Testis (tissue), 2 donors: ENCODE measurements at regions not wholly inside any gene's neighbourhood (a gene's known extent, or its start where the extent isn't known, plus 50 kb on each side); places are given as distances from the start of the nearest gene placed in this dataset.

Experiments used
- DNase-seq: peaks from one replicate; pipeline ENCODE4 v3.0.0-alpha.2; 2019
- H3K27ac ChIP-seq, 2 donors: fragments of 200-600 bp; sonication (generic); one replicate each; pipeline ENCODE4 v1.5.1; 2019
- H3K27me3 ChIP-seq: fragments of 200-600 bp; sonication (generic); one replicate; pipeline ENCODE4 v1.5.1; 2019
- H3K36me3 ChIP-seq: fragments of 200-600 bp; sonication (generic); one replicate; pipeline ENCODE4 v1.5.1; 2017; ENCODE audit warnings: low read depth; ENCODE audit errors: missing control alignments
- H3K4me1 ChIP-seq: fragments of 200-600 bp; sonication (generic); one replicate; pipeline ENCODE4 v1.5.1; 2019
- H3K4me3 ChIP-seq, 2 donors: fragments of 200-600 bp; sonication (generic); one replicate each; pipeline ENCODE4 v1.5.1; 2017 to 2019
- H3K9me3 ChIP-seq: fragments of 200-600 bp; sonication (generic); one replicate; pipeline ENCODE4 v1.5.1; 2017
- POLR2A ChIP-seq: fragments of 450-650 bp; IDR thresholded peaks from one replicate; pipeline ENCODE4 v1.6.1; 2017; ENCODE audit warnings: antibody characterized with exemption, mild to moderate bottlenecking, moderate library complexity
- WGBS, 2 donors: methylation state at CpG; one replicate each; pipeline ENCODE4 v1.1.5; 2018; 5-methylcytosine and 5-hydroxymethylcytosine counted together
- intact Hi-C: fragments of 100-400 bp; cut with DNase I; formaldehyde crosslinking; loops from one replicate; pipeline ENCODE4 v1.15.1; 2023; ENCODE audit warnings: low total_unique reads
- TF ChIP-seq, protein P1 (sequence below), 3 experiments: fragments of 450-650 bp in 2 of 3; fragments of 200-600 bp in 1 of 3; sonication (generic) in 1 of 3; IDR thresholded peaks; one replicate each; pipeline ENCODE4 v1.5.1; 2016 to 2019; ENCODE audit warnings: antibody characterized with exemption in 3 of 3, mild to moderate bottlenecking in 2 of 3, moderate library complexity in 1 of 3

DNA sequence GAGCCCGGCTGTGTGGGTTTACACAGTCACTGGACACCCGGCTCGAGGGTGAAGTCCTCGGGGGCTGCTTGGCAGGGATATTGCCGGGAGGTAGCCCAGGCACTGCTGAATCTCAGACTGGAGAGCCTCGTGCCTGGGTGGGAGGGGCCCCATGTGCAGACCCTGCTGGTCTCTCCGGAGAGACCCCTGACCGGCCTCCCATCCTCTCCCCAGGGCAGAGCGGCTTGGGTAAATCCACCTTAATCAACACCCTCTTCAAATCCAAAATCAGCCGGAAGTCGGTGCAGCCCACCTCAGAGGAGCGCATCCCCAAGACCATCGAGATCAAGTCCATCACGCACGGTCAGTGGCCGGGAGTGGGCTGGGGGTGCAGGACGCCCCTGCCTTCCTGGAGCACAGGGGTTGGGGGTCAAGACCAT, 346.5 kb downstream of the SEC14L1 start:
- H3K36me3 ChIP-seq = no peaks in the 10 kb centered on the region
- TF ChIP-seq, protein P1, sequence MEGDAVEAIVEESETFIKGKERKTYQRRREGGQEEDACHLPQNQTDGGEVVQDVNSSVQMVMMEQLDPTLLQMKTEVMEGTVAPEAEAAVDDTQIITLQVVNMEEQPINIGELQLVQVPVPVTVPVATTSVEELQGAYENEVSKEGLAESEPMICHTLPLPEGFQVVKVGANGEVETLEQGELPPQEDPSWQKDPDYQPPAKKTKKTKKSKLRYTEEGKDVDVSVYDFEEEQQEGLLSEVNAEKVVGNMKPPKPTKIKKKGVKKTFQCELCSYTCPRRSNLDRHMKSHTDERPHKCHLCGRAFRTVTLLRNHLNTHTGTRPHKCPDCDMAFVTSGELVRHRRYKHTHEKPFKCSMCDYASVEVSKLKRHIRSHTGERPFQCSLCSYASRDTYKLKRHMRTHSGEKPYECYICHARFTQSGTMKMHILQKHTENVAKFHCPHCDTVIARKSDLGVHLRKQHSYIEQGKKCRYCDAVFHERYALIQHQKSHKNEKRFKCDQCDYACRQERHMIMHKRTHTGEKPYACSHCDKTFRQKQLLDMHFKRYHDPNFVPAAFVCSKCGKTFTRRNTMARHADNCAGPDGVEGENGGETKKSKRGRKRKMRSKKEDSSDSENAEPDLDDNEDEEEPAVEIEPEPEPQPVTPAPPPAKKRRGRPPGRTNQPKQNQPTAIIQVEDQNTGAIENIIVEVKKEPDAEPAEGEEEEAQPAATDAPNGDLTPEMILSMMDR (IDR thresholded peaks at IDR 0.05) = no peak
- TF ChIP-seq POLR2A = no peak

DNA sequence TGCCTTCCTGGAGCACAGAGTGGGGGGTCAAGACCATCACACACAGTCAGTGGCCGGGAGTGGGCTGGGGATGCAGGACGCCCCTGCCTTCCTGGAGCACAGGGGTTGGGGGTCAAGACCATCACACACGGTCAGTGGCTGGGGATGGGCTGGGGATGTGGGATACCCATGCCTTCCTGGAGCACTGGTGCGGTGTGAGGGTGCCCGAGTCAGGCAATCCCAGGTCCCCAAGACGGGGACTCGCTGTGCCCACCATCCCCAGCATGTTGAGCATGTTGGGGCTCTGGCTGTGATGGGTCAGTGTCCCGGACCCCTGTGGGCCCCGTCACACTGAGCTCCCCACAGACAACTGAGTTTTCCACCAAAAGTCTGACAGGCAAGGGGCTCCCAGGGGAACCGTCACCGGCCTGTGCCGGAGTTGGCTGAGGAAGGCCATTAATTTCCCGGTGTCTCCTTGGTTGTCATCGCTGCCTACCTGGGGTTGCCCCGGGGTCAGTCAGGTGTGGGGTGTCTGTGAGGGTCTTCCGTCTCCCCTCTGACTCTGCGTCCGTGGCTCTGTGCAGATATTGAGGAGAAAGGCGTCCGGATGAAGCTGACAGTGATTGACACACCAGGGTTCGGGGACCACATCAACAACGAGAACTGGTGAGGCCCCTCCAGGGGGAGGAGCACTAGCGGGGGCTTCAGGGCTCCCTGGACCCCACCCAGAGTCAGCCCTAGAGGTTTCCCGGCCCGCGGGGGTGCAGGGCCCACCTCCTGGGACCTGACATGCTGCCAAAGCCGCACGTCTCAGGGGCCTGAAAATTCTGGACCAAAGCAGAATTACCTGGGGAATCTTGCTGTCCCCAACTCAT, 347.1 kb downstream of the SEC14L1 start:
- Histone ChIP-seq H3K27ac (no peak overlapping the region), H3K4me3 (no peak overlapping the region), H3K9me3 (no peaks in the 10 kb centered on the region), H3K4me1 (peaks cover 22% of the 10 kb centered on the region), H3K36me3 (no peaks in the 10 kb centered on the region), H3K27me3 (no peaks in the 10 kb centered on the region)
- TF ChIP-seq, protein P1 (IDR thresholded peaks at IDR 0.05) = no peak
- no peak for TF ChIP-seq POLR2A
- intact Hi-C loops = no loop called here
- no peak for DNase-seq
- WGBS, 2 donors = 82 to 100% methylated on average over 1 to 27 of the region's 28 CpGs

More for the DNA sequence above, 346.5 kb downstream of the SEC14L1 start:
- Histone ChIP-seq H3K4me3 (no peak overlapping the region), H3K27me3 (no peaks in the 10 kb centered on the region), H3K27ac (no peak overlapping the region), H3K9me3 (no peaks in the 10 kb centered on the region), H3K4me1 (peaks cover 29% of the 10 kb centered on the region)
- 92 to 97% methylated on average over 7 to 17 of the region's 17 CpGs for WGBS, 2 donors
- no peak for DNase-seq
- intact Hi-C loops = no loop called here

DNA sequence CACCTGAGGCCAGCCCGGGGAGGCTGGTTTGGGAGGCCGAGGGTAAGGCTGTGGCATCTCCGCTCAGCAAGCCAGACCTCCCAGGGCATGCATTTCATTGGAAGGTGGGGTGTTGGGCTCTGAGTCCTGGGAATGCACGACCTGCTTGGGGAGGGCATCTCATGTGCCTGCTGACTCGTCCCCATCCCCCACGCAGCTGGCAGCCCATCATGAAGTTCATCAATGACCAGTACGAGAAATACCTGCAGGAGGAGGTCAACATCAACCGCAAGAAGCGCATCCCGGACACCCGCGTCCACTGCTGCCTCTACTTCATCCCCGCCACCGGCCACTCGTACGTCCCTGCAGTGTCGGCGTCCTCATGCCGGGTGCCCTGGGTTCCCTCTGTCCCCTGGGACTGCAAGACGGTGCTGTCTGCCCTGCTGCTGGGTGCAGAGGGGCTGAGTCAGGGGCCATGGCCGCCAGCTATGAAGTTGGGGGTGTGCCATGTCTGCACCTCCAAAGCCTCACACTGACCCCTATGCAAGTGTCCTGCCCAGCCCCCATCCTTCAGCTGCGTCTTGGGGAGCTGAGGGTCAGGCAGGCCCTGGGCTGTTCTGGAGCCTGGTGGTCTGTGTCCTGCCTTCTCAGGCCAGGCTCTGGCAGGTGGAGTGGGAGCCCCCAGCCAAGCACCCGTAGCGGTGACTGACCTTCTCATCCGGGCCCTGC, 347.9 kb downstream of the SEC14L1 start:
- H3K36me3 ChIP-seq = no peaks in the 10 kb centered on the region
- no peak for DNase-seq
- intact Hi-C loops = no loop called here

DNA sequence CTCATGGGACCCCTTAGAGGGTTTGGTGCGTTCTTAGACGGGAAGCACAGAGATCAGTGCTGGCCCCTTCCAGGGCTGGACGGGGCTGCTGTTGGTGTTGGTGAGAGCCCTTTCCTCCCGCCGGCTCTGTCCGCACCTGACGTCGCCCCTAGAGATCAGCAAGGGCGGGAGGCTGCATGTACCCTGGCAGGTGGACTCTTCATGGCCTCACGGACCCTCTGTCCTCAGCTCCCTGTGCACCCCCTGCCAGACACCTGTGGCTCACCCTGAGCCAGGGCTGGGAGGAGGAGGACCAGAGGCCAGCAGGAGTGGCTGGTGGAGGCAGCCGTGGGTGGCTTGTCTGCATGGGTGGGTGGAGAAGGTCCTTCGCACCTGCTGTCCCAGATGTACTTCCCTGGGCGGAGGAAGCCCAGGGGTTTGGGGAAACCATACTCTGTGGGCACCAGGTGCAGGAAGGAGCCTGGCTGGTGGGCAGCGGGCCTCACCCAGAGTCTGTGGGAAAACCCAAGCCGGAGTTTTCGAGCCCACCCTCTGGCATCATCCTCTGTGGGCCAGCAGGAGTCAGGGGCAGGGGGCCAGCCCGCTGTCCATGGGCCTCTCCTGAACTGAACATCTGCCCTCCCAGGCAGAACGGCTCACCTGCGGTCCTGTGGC, 348.6 kb downstream of the SEC14L1 start:
- no peak for DNase-seq
- Histone ChIP-seq H3K9me3 (no peaks in the 10 kb centered on the region), H3K27me3 (no peaks in the 10 kb centered on the region), H3K27ac (no peak overlapping the region), H3K36me3 (no peaks in the 10 kb centered on the region), H3K4me3 (no peak overlapping the region), H3K4me1 (peaks cover 15% of the 10 kb centered on the region)
- intact Hi-C loops = no loop called here
- TF ChIP-seq POLR2A = no peak
- TF ChIP-seq, protein P1 (IDR thresholded peaks at IDR 0.05) = no peak
- WGBS, 2 donors = 75 to 85% methylated on average over 4 to 17 of the region's 19 CpGs

More for the DNA sequence above, 347.9 kb downstream of the SEC14L1 start:
- TF ChIP-seq POLR2A = no peak
- TF ChIP-seq, protein P1 (IDR thresholded peaks at IDR 0.05) = no peak
- Histone ChIP-seq H3K9me3 (no peaks in the 10 kb centered on the region), H3K4me3 (no peak overlapping the region), H3K4me1 (peaks cover 15% of the 10 kb centered on the region), H3K27me3 (no peaks in the 10 kb centered on the region), H3K27ac (no peak overlapping the region)
- 78 to 88% methylated on average over 15 to 25 of the region's 25 CpGs for WGBS, 2 donors
